GM10248 (cell line): ENCODE measurements at regions not wholly inside any gene's neighbourhood (a gene's known extent, or its start where the extent isn't known, plus 50 kb on each side); places are given as distances from the start of the nearest gene placed in this dataset.

Source experiments
- CTCF ChIA-PET: fragments of 300-600 bp; sonication (Branson Sonifier 250); formaldehyde crosslinking; extraction: SDS; loops from one replicate; lab custom pipeline; 2021; ENCODE audit warnings: antibody characterized with exemption; lab: Yijun Ruan, JAX
- POLR2A ChIA-PET: fragments of 350-650 bp; sonication (Branson Sonifier 250); formaldehyde crosslinking; extraction: SDS; loops from one replicate; lab custom pipeline; 2020; ENCODE audit warnings: antibody characterized with exemption; lab: Yijun Ruan, JAX
- DNase-seq: peaks from one replicate; pipeline ENCODE4 v3.0.0; 2012; ENCODE audit errors: extremely low spot score
- CTCF ChIP-seq: IDR thresholded peaks from 2 replicates; pipeline ENCODE4 v1.5.1; 2012; ENCODE audit warnings: mild to moderate bottlenecking, low read depth; ENCODE audit errors: extremely low read depth, missing control alignments, control extremely low read depth

- no peak for TF ChIP-seq CTCF
- ChIA-PET POLR2A (no interaction called here), CTCF (interaction anchor here (1.0 to 1.6 kb wide), 2 partner anchors 108 to 178 kb away, joined by 3 to 4 read pairs; no protein-coding TSS in a partner anchor)
- DNase-seq: no peak
Observed at GRCh38 chr10:7027237-7027912, 383.5 kb downstream of the SFMBT2 start.

DNA sequence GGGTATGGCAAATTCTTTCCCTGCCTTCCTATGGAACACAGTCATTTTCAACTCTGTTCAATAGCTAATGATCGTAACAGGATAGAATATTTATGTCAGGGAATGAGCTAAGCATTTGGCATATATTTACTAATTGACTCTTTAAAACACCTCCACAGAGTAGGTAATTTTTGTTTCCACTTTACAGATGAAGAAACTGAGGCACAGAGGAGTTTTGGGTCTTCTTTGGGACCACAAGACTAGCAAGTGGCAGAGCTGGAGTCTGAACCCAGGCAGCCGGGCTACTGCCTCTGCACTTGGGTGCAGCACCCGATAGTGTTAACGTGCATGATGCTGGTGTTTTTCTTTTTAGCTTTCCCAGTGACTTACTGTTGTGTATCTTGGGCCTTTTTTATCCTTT lies 384.0 kb downstream of the SFMBT2 start:
- no peak for TF ChIP-seq CTCF
- ChIA-PET POLR2A (no interaction called here), CTCF (interaction anchor here (1.0 kb wide), 1 partner anchor 179 kb away, joined by 3 read pairs; no protein-coding TSS in a partner anchor)
- no peak for DNase-seq

- no peak for TF ChIP-seq CTCF
- POLR2A ChIA-PET: no interaction called here
- DNase-seq: no peak
- CTCF ChIA-PET: no interaction called here
Observed at GRCh38 chr10:7025296-7025695, 385.5 kb downstream of the SFMBT2 start.

- TF ChIP-seq CTCF: no peak
- no peak for DNase-seq
- POLR2A ChIA-PET: no interaction called here
- CTCF ChIA-PET: no interaction called here
Observed at GRCh38 chr10:7015457-7015856, 395.4 kb downstream of the SFMBT2 start.

DNA sequence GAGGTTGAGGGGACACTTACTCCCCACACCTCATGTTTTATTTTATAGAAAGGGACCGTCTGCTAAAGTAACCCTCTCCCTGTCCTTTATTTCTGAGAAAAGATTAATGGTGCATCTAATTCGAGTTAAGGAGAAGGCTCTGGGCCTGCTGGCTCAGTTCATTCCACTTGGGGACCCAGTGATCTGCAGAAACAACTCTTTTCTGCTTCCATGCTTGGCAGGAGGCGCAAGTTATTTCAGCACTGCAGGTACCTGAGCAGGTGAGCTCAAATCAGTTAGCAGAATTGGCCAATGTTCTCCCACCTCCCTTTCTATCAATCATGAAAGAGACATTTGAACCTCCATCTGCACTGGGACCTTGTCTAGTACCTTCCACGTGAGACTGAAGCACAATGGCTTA lies 396.1 kb downstream of the SFMBT2 start:
- TF ChIP-seq CTCF: no peak
- DNase-seq: no peak
- POLR2A ChIA-PET: no interaction called here
- CTCF ChIA-PET: no interaction called here

GRCh38 chr10:7011994-7012393 lies 398.8 kb downstream of the SFMBT2 start:
- CTCF ChIA-PET: no interaction called here
- POLR2A ChIA-PET: no interaction called here
- no peak for DNase-seq
- TF ChIP-seq CTCF: no peak

DNA sequence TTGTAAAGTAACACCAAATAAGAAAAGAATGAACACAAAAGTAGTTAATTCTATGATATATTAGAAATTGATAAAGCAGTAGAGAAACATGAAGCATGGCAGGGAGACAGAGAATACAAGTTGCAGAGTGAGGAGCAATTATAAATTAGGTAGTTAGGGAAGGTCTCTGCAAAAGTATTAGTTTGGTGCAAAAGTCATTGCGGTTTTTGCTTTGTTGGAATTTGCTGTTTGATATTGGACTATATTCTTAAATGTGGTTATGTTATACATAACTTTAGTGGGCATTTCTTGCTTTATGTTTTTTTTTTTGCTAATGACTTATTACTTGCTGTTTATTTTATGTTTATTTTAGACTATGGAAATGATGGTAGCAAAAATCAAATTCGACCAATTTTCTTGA lies 402.2 kb downstream of the SFMBT2 start:
- DNase-seq: no peak
- no peak for TF ChIP-seq CTCF
- POLR2A ChIA-PET: no interaction called here
- CTCF ChIA-PET: no interaction called here
